ENCODE measurements at regions not wholly inside any gene's neighbourhood (a gene's known extent, or its start where the extent isn't known, plus 50 kb on each side); places are given as distances from the start of the nearest gene placed in this dataset.

GRCh38 chr13:24108615-24108965 is 51.9 kb upstream of the SPATA13 start:
- TF ChIP-seq CTCF (IDR thresholded peaks at IDR 0.05), result no peak
- TF ChIP-seq POLR2A (IDR thresholded peaks at IDR 0.05), result no peak

Measured in heart left ventricle (tissue), 13 donors.